ENCODE measurements at regions not wholly inside any gene's neighbourhood (a gene's known extent, or its start where the extent isn't known, plus 50 kb on each side); places are given as distances from the start of the nearest gene placed in this dataset.
"Not testable (repeated sequence)": the region's sequence is repeated elsewhere in the genome, so short reads cannot be mapped to it uniquely, and the experiment has no call there.

GRCh38 chr6:81262656-81263055 is 489.8 kb downstream of the TENT5A start:
- no peak for TF ChIP-seq HNF4A (conservative IDR thresholded peaks at IDR 0.05)
- no peak for DNase-seq (ENCODE audit: low spot score)
- 96% methylated on average over 8 of the region's 8 CpGs for WGBS
- H3K4me1 ChIP-seq (ENCODE audit: control insufficient read depth in 4 of 4, insufficient read depth in 4 of 4, low read length in 3 of 4) = no peaks in the 10 kb centered on the region
- no peaks in the 10 kb centered on the region for H3K36me3 ChIP-seq (ENCODE audit: control insufficient read depth in 4 of 4, insufficient read depth in 3 of 4, low read depth in 1 of 4, low read length in 3 of 4)
- no peaks in the 10 kb centered on the region for H3K27me3 ChIP-seq (ENCODE audit: control insufficient read depth in 4 of 4, insufficient read depth in 4 of 4, low read length in 3 of 4)
- H3K9me3 ChIP-seq (ENCODE audit: control insufficient read depth in 4 of 4, low read length in 3 of 4) = no peaks in the 10 kb centered on the region
- H3K9ac ChIP-seq (ENCODE audit: low read depth in 1 of 2, low read length in 2 of 2) = no peak overlapping the region
- H3K27ac ChIP-seq (ENCODE audit: low read depth in 1 of 2, low read length in 2 of 2) = no peak overlapping the region
- no peak overlapping the region for H3K4me3 ChIP-seq (ENCODE audit: low read depth in 1 of 3, low read length in 3 of 3)

- not testable (repeated sequence) for H3K4me1 ChIP-seq (ENCODE audit: control insufficient read depth in 4 of 4, insufficient read depth in 4 of 4, low read length in 3 of 4); DNase-seq (ENCODE audit: low spot score); H3K27ac ChIP-seq (ENCODE audit: low read depth in 1 of 2, low read length in 2 of 2); H3K36me3 ChIP-seq (ENCODE audit: control insufficient read depth in 4 of 4, insufficient read depth in 3 of 4, low read depth in 1 of 4, low read length in 3 of 4); H3K27me3 ChIP-seq (ENCODE audit: control insufficient read depth in 4 of 4, insufficient read depth in 4 of 4, low read length in 3 of 4); H3K4me3 ChIP-seq (ENCODE audit: low read depth in 1 of 3, low read length in 3 of 3); H3K9me3 ChIP-seq (ENCODE audit: control insufficient read depth in 4 of 4, low read length in 3 of 4); H3K9ac ChIP-seq (ENCODE audit: low read depth in 1 of 2, low read length in 2 of 2)
- 93% methylated on average over 6 of the region's 6 CpGs for WGBS
Measured at GRCh38 chr6:81256223-81256622, 496.3 kb downstream of the TENT5A start.

GRCh38 chr6:81253821-81254220 is 498.7 kb downstream of the TENT5A start:
- no peaks in the 10 kb centered on the region for H3K9me3 ChIP-seq (ENCODE audit: control insufficient read depth in 4 of 4, low read length in 3 of 4)
- H3K9ac ChIP-seq (ENCODE audit: low read depth in 1 of 2, low read length in 2 of 2) = no peak overlapping the region
- H3K4me1 ChIP-seq (ENCODE audit: control insufficient read depth in 4 of 4, insufficient read depth in 4 of 4, low read length in 3 of 4) = no peaks in the 10 kb centered on the region
- no peaks in the 10 kb centered on the region for H3K36me3 ChIP-seq (ENCODE audit: control insufficient read depth in 4 of 4, insufficient read depth in 3 of 4, low read depth in 1 of 4, low read length in 3 of 4)
- no peak overlapping the region for H3K27ac ChIP-seq (ENCODE audit: low read depth in 1 of 2, low read length in 2 of 2)
- TF ChIP-seq HNF4A (conservative IDR thresholded peaks at IDR 0.05) = no peak
- TF ChIP-seq, protein P1, sequence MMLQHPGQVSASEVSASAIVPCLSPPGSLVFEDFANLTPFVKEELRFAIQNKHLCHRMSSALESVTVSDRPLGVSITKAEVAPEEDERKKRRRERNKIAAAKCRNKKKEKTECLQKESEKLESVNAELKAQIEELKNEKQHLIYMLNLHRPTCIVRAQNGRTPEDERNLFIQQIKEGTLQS (IDR thresholded peaks at IDR 0.05) = no peak
- TF ChIP-seq MAX (IDR thresholded peaks at IDR 0.05) = no peak
- no peak for TF ChIP-seq SP1 (IDR thresholded peaks at IDR 0.05)
- TF ChIP-seq FOXA1 (IDR thresholded peaks at IDR 0.05) = no peak
- TF ChIP-seq, protein P2, sequence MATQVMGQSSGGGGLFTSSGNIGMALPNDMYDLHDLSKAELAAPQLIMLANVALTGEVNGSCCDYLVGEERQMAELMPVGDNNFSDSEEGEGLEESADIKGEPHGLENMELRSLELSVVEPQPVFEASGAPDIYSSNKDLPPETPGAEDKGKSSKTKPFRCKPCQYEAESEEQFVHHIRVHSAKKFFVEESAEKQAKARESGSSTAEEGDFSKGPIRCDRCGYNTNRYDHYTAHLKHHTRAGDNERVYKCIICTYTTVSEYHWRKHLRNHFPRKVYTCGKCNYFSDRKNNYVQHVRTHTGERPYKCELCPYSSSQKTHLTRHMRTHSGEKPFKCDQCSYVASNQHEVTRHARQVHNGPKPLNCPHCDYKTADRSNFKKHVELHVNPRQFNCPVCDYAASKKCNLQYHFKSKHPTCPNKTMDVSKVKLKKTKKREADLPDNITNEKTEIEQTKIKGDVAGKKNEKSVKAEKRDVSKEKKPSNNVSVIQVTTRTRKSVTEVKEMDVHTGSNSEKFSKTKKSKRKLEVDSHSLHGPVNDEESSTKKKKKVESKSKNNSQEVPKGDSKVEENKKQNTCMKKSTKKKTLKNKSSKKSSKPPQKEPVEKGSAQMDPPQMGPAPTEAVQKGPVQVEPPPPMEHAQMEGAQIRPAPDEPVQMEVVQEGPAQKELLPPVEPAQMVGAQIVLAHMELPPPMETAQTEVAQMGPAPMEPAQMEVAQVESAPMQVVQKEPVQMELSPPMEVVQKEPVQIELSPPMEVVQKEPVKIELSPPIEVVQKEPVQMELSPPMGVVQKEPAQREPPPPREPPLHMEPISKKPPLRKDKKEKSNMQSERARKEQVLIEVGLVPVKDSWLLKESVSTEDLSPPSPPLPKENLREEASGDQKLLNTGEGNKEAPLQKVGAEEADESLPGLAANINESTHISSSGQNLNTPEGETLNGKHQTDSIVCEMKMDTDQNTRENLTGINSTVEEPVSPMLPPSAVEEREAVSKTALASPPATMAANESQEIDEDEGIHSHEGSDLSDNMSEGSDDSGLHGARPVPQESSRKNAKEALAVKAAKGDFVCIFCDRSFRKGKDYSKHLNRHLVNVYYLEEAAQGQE (IDR thresholded peaks at IDR 0.05) = no peak
- no peak for TF ChIP-seq RAD21 (IDR thresholded peaks at IDR 0.05)
- no peak for TF ChIP-seq NR2F2 (IDR thresholded peaks at IDR 0.05)
- TF ChIP-seq FOXA2 (IDR thresholded peaks at IDR 0.05) = no peak
- no peak for TF ChIP-seq TAF1 (conservative IDR thresholded peaks at IDR 0.05)
- no peak for TF ChIP-seq HNF4G (IDR thresholded peaks at IDR 0.05)
- no peak for TF ChIP-seq CTCF (IDR thresholded peaks at IDR 0.05; ENCODE audit: low read depth, low read length, missing input control)
- TF ChIP-seq YY1 (IDR thresholded peaks at IDR 0.05) = no peak
- no peak for TF ChIP-seq JUND (IDR thresholded peaks at IDR 0.05)
- H3K4me3 ChIP-seq (ENCODE audit: low read depth in 1 of 3, low read length in 3 of 3) = no peak overlapping the region
- H3K27me3 ChIP-seq (ENCODE audit: control insufficient read depth in 4 of 4, insufficient read depth in 4 of 4, low read length in 3 of 4) = no peaks in the 10 kb centered on the region
- no peak for DNase-seq (ENCODE audit: low spot score)
